Suprapubic skin (tissue), 4 donors: ENCODE measurements at regions not wholly inside any gene's neighbourhood (a gene's known extent, or its start where the extent isn't known, plus 50 kb on each side); places are given as distances from the start of the nearest gene placed in this dataset.

Source experiments
- CTCF ChIP-seq, 2 donors: fragments of 200-600 bp in 1 of 2; fragments of 450-650 bp in 1 of 2; sonication (generic) in 1 of 2; IDR thresholded peaks; one replicate each; pipeline ENCODE4 v1.5.1; 2016 to 2019; ENCODE audit warnings: antibody characterized with exemption in 2 of 2, mild to moderate bottlenecking in 1 of 2, moderate library complexity in 1 of 2
- EP300 ChIP-seq: sonication (generic); formaldehyde crosslinking; IDR thresholded peaks from one replicate; pipeline ENCODE4 v1.6.1; 2017; ENCODE audit warnings: antibody characterized with exemption
- POLR2A ChIP-seq, 2 donors: fragments of 450-650 bp; IDR thresholded peaks; one replicate each; pipeline ENCODE4 v1.6.1; 2017; ENCODE audit warnings: antibody characterized with exemption in 2 of 2, mild to moderate bottlenecking in 2 of 2, moderate library complexity in 2 of 2
- POLR2AphosphoS5 ChIP-seq, 3 donors: sonication (generic); formaldehyde crosslinking; IDR thresholded peaks; one replicate each; pipeline ENCODE4 v1.6.1; 2017; ENCODE audit warnings: antibody characterized with exemption in 3 of 3

- TF ChIP-seq CTCF (IDR thresholded peaks at IDR 0.05): no peak
- no peak for TF ChIP-seq POLR2A (IDR thresholded peaks at IDR 0.05)
- TF ChIP-seq EP300: no peak
- TF ChIP-seq POLR2AphosphoS5 (IDR thresholded peaks at IDR 0.05): no peak
Measured at GRCh38 chr10:44045020-44045419, 339.9 kb downstream of the CXCL12 start.
